ENCODE measurements at regions not wholly inside any gene's neighbourhood (a gene's known extent, or its start where the extent isn't known, plus 50 kb on each side); places are given as distances from the start of the nearest gene placed in this dataset.
"Not testable (repeated sequence)": the region's sequence is repeated elsewhere in the genome, so short reads cannot be mapped to it uniquely, and the experiment has no call there.

DNA sequence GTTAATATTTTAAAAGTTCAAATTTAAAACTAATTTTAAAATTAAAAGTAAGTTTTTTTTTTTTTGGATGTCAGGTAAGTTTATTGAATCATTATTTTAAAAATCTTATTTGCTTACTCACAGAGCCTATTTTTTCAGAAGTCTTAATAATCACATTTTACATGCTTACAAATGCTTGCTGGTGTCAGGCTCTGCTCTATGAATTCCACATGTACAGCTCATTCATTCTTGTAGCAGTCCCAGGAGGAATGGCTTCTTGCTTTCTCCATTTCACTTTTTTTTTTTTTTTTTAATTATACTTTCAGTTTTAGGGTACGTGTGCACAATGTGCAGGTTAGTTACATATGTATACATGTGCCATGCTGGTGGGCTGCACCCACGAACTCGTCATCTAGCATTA is 368.1 kb downstream of the HS3ST1 start:
- TF ChIP-seq EZH2 (IDR thresholded peaks at IDR 0.05; ENCODE audit: borderline replicate concordance, low read depth, low read length, poor library complexity, severe bottlenecking); CTCF (conservative IDR thresholded peaks at IDR 0.05; ENCODE audit: low read depth, low read length): not testable (repeated sequence)

Data from A673 (cell line).